ENCODE measurements at regions not wholly inside any gene's neighbourhood (a gene's known extent, or its start where the extent isn't known, plus 50 kb on each side); places are given as distances from the start of the nearest gene placed in this dataset.

GRCh38 chr14:51581017-51581881 lies 70.5 kb upstream of the FRMD6 start (continued):
- TF ChIP-seq ZNF558 (tag by site-specific recombination; IDR thresholded peaks at IDR 0.05): peak; percentile 57; the same call in 1 of the 2 replicates
- no peak for TF ChIP-seq ZNF544 (tag by site-specific recombination; IDR thresholded peaks at IDR 0.05)
- peak; percentile 74; the same call in 1 of the 2 replicates for TF ChIP-seq INSM2 (tag by site-specific recombination; IDR thresholded peaks at IDR 0.05)
- no peak for TF ChIP-seq ZNF549 (tag by site-specific recombination; IDR thresholded peaks at IDR 0.05)
- no peak for TF ChIP-seq CTCF (tag by site-specific recombination; IDR thresholded peaks at IDR 0.05)
- TF ChIP-seq, protein P1, sequence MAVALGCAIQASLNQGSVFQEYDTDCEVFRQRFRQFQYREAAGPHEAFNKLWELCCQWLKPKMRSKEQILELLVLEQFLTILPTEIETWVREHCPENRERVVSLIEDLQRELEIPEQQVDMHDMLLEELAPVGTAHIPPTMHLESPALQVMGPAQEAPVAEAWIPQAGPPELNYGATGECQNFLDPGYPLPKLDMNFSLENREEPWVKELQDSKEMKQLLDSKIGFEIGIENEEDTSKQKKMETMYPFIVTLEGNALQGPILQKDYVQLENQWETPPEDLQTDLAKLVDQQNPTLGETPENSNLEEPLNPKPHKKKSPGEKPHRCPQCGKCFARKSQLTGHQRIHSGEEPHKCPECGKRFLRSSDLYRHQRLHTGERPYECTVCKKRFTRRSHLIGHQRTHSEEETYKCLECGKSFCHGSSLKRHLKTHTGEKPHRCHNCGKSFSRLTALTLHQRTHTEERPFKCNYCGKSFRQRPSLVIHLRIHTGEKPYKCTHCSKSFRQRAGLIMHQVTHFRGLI (tag by site-specific recombination; IDR thresholded peaks at IDR 0.05): 0 out of 2 replicates have a peak, but pooled peaks have one; percentile 32
- peak; percentile 46; the same call in 1 of the 2 replicates for TF ChIP-seq ZNF561 (tag by site-specific recombination; IDR thresholded peaks at IDR 0.05; ENCODE audit: borderline replicate concordance)
- peak; percentile 68 for TF ChIP-seq ZBTB21 (tag by site-specific recombination; IDR thresholded peaks at IDR 0.05)
- TF ChIP-seq ZNF639 (tag by site-specific recombination; IDR thresholded peaks at IDR 0.05): peak; percentile 70; the same call in 1 of the 2 replicates
- no peak for TF ChIP-seq AEBP2 (tag by site-specific recombination; IDR thresholded peaks at IDR 0.05; ENCODE audit: borderline replicate concordance)
- TF ChIP-seq MYNN (tag by site-specific recombination; IDR thresholded peaks at IDR 0.05; ENCODE audit: borderline replicate concordance): no peak
- TF ChIP-seq ZNF580 (tag by site-specific recombination; IDR thresholded peaks at IDR 0.05): peak; percentile 84
- TF ChIP-seq EGR2 (tag by site-specific recombination; IDR thresholded peaks at IDR 0.05; ENCODE audit: low read depth): peak; percentile 78
- TF ChIP-seq ZNF311 (tag by site-specific recombination; IDR thresholded peaks at IDR 0.05; ENCODE audit: borderline replicate concordance): no peak
- no peak for TF ChIP-seq ZNF202 (tag by site-specific recombination; IDR thresholded peaks at IDR 0.05; ENCODE audit: borderline replicate concordance)
- TF ChIP-seq ZNF548 (tag by site-specific recombination; IDR thresholded peaks at IDR 0.05): no peak
- TF ChIP-seq ZNF16 (tag by site-specific recombination; IDR thresholded peaks at IDR 0.05; ENCODE audit: low read depth): no peak
- TF ChIP-seq ZNF704 (tag by site-specific recombination; IDR thresholded peaks at IDR 0.05): no peak
- TF ChIP-seq, protein P2, sequence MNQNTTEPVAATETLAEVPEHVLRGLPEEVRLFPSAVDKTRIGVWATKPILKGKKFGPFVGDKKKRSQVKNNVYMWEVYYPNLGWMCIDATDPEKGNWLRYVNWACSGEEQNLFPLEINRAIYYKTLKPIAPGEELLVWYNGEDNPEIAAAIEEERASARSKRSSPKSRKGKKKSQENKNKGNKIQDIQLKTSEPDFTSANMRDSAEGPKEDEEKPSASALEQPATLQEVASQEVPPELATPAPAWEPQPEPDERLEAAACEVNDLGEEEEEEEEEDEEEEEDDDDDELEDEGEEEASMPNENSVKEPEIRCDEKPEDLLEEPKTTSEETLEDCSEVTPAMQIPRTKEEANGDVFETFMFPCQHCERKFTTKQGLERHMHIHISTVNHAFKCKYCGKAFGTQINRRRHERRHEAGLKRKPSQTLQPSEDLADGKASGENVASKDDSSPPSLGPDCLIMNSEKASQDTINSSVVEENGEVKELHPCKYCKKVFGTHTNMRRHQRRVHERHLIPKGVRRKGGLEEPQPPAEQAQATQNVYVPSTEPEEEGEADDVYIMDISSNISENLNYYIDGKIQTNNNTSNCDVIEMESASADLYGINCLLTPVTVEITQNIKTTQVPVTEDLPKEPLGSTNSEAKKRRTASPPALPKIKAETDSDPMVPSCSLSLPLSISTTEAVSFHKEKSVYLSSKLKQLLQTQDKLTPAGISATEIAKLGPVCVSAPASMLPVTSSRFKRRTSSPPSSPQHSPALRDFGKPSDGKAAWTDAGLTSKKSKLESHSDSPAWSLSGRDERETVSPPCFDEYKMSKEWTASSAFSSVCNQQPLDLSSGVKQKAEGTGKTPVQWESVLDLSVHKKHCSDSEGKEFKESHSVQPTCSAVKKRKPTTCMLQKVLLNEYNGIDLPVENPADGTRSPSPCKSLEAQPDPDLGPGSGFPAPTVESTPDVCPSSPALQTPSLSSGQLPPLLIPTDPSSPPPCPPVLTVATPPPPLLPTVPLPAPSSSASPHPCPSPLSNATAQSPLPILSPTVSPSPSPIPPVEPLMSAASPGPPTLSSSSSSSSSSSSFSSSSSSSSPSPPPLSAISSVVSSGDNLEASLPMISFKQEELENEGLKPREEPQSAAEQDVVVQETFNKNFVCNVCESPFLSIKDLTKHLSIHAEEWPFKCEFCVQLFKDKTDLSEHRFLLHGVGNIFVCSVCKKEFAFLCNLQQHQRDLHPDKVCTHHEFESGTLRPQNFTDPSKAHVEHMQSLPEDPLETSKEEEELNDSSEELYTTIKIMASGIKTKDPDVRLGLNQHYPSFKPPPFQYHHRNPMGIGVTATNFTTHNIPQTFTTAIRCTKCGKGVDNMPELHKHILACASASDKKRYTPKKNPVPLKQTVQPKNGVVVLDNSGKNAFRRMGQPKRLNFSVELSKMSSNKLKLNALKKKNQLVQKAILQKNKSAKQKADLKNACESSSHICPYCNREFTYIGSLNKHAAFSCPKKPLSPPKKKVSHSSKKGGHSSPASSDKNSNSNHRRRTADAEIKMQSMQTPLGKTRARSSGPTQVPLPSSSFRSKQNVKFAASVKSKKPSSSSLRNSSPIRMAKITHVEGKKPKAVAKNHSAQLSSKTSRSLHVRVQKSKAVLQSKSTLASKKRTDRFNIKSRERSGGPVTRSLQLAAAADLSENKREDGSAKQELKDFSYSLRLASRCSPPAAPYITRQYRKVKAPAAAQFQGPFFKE (tag by site-specific recombination; IDR thresholded peaks at IDR 0.05; ENCODE audit: borderline replicate concordance): no peak
- TF ChIP-seq ZEB2 (tag by site-specific recombination; IDR thresholded peaks at IDR 0.05): peak; percentile 96
- TF ChIP-seq ZNF404 (tag by site-specific recombination; IDR thresholded peaks at IDR 0.05): no peak
- no peak for TF ChIP-seq ZNF114 (tag by site-specific recombination; IDR thresholded peaks at IDR 0.05)
